ENCODE measurements at regions not wholly inside any gene's neighbourhood (a gene's known extent, or its start where the extent isn't known, plus 50 kb on each side); places are given as distances from the start of the nearest gene placed in this dataset.

- no peaks in the 10 kb centered on the region for H3K4me1 ChIP-seq
- no peaks in the 10 kb centered on the region for H3K9me3 ChIP-seq
- H3K4me3 ChIP-seq: no peak overlapping the region
- no peaks in the 10 kb centered on the region for H3K27me3 ChIP-seq
- no peak for TF ChIP-seq POLR2AphosphoS5 (IDR thresholded peaks at IDR 0.05)
- no peak overlapping the region for H3K27ac ChIP-seq
- no peak for DNase-seq
- intact Hi-C loops (cut with DNase I; ENCODE audit: low total_unique reads) (no loop called here), in situ Hi-C loops (cut with MboI; ENCODE audit: low pct_ligation_motif_present in 1 of 4, low pct_unique_long_range_greater_than_20kb in 1 of 4, low sequenced_read_pairs in 3 of 4) (no loop called here)
- H3K36me3 ChIP-seq: no peaks in the 10 kb centered on the region
These were observed 535.0 kb upstream of the KLF4 start for GRCh38 chr9:108024604-108025003.

GRCh38 chr9:108022246-108022935 is 532.8 kb upstream of the KLF4 start:
- no peaks in the 10 kb centered on the region for H3K9me3 ChIP-seq

GRCh38 chr9:108021096-108021710 is 531.6 kb upstream of the KLF4 start:
- no peak for DNase-seq
- H3K27me3 ChIP-seq: no peaks in the 10 kb centered on the region
- no peak overlapping the region for H3K27ac ChIP-seq
- no peaks in the 10 kb centered on the region for H3K36me3 ChIP-seq
- no peak for TF ChIP-seq EP300 (IDR thresholded peaks at IDR 0.05; ENCODE audit: low read depth)
- WGBS, 2 donors (ENCODE audit: low coverage in 1 of 2): 89 to 100% methylated on average over 1 of the region's 1 CpG
- H3K4me1 ChIP-seq: no peaks in the 10 kb centered on the region
- no peak overlapping the region for H3K4me3 ChIP-seq
- in situ Hi-C loops (cut with MboI; ENCODE audit: low pct_ligation_motif_present in 1 of 4, low pct_unique_long_range_greater_than_20kb in 1 of 4, low sequenced_read_pairs in 3 of 4): no loop called here
- H3K9me3 ChIP-seq: no peaks in the 10 kb centered on the region
- intact Hi-C loops (cut with DNase I; ENCODE audit: low total_unique reads): no loop called here

More at GRCh38 chr9:108022246-108022935, 532.8 kb upstream of the KLF4 start:
- no peak for TF ChIP-seq EP300 (IDR thresholded peaks at IDR 0.05; ENCODE audit: low read depth)
- TF ChIP-seq POLR2AphosphoS5 (IDR thresholded peaks at IDR 0.05): no peak
- no peak for TF ChIP-seq POLR2A (IDR thresholded peaks at IDR 0.05)
- no peak for DNase-seq
- no peak overlapping the region for H3K27ac ChIP-seq
- H3K27me3 ChIP-seq: no peaks in the 10 kb centered on the region
- no peak overlapping the region for H3K4me3 ChIP-seq
- H3K36me3 ChIP-seq: no peaks in the 10 kb centered on the region
- in situ Hi-C loops (cut with MboI; ENCODE audit: low pct_ligation_motif_present in 1 of 4, low pct_unique_long_range_greater_than_20kb in 1 of 4, low sequenced_read_pairs in 3 of 4) (no loop called here), intact Hi-C loops (cut with DNase I; ENCODE audit: low total_unique reads) (no loop called here)
- no peaks in the 10 kb centered on the region for H3K4me1 ChIP-seq
- 69 to 83% methylated on average over 4 of the region's 4 CpGs for WGBS, 2 donors (ENCODE audit: low coverage in 1 of 2)

GRCh38 chr9:108019821-108020220 is 530.3 kb upstream of the KLF4 start:
- TF ChIP-seq POLR2AphosphoS5 (IDR thresholded peaks at IDR 0.05): no peak
- TF ChIP-seq EP300 (IDR thresholded peaks at IDR 0.05; ENCODE audit: low read depth): no peak
- TF ChIP-seq POLR2A (IDR thresholded peaks at IDR 0.05): no peak
- no peak for TF ChIP-seq CTCF (IDR thresholded peaks at IDR 0.05)
- no peak for DNase-seq
- no peak overlapping the region for H3K4me3 ChIP-seq
- in situ Hi-C loops (cut with MboI; ENCODE audit: low pct_ligation_motif_present in 1 of 4, low pct_unique_long_range_greater_than_20kb in 1 of 4, low sequenced_read_pairs in 3 of 4): no loop called here
- no peak overlapping the region for H3K27ac ChIP-seq
- no peaks in the 10 kb centered on the region for H3K36me3 ChIP-seq
- intact Hi-C loops (cut with DNase I; ENCODE audit: low total_unique reads): no loop called here
- H3K4me1 ChIP-seq: no peaks in the 10 kb centered on the region
- H3K27me3 ChIP-seq: no peaks in the 10 kb centered on the region
- no peaks in the 10 kb centered on the region for H3K9me3 ChIP-seq

- Histone ChIP-seq H3K4me3 (no peak overlapping the region), H3K4me1 (no peaks in the 10 kb centered on the region), H3K36me3 (no peaks in the 10 kb centered on the region), H3K9me3 (no peaks in the 10 kb centered on the region), H3K27ac (no peak overlapping the region), H3K27me3 (no peaks in the 10 kb centered on the region)
- DNase-seq: no peak
- TF ChIP-seq POLR2A (IDR thresholded peaks at IDR 0.05): no peak
- TF ChIP-seq POLR2AphosphoS5 (IDR thresholded peaks at IDR 0.05): no peak
- TF ChIP-seq EP300 (IDR thresholded peaks at IDR 0.05; ENCODE audit: low read depth): no peak
- TF ChIP-seq CTCF (IDR thresholded peaks at IDR 0.05): no peak
- WGBS, 2 donors (ENCODE audit: low coverage in 1 of 2): 86 to 92% methylated on average over 2 to 7 of the region's 7 CpGs
- in situ Hi-C loops (cut with MboI; ENCODE audit: low pct_ligation_motif_present in 1 of 4, low pct_unique_long_range_greater_than_20kb in 1 of 4, low sequenced_read_pairs in 3 of 4) (no loop called here), intact Hi-C loops (cut with DNase I; ENCODE audit: low total_unique reads) (no loop called here)
These were observed 528.1 kb upstream of the KLF4 start for GRCh38 chr9:108017671-108018070.

Data from transverse colon (tissue), 4 donors.